Erythroblast (primary cell): ENCODE measurements at regions not wholly inside any gene's neighbourhood (a gene's known extent, or its start where the extent isn't known, plus 50 kb on each side); places are given as distances from the start of the nearest gene placed in this dataset.

Source experiments
- GATA1 ChIP-seq: IDR thresholded peaks from 2 replicates; pipeline ENCODE4 v1.6.1; 2011; ENCODE audit warnings: low read depth, mild to moderate bottlenecking, control low read depth, low read length, moderate library complexity
- POLR2A ChIP-seq: IDR thresholded peaks from 2 replicates; pipeline ENCODE4 v1.6.1; 2011; ENCODE audit warnings: mild to moderate bottlenecking, low read length

GRCh38 chr22:49227670-49228069 is 600.0 kb downstream of the BRD1 start:
- TF ChIP-seq POLR2A, result no peak
- no peak for TF ChIP-seq GATA1
